ENCODE measurements at regions not wholly inside any gene's neighbourhood (a gene's known extent, or its start where the extent isn't known, plus 50 kb on each side); places are given as distances from the start of the nearest gene placed in this dataset.

GRCh38 chr17:72571813-72572396 lies 451.1 kb downstream of the SOX9 start:
- TF ChIP-seq MYC (IDR thresholded peaks at IDR 0.05; ENCODE audit: low read depth, low read length) (no peak), CTCF (IDR thresholded peaks at IDR 0.05; ENCODE audit: extremely low read depth in 1 of 2, insufficient read depth in 1 of 2, low read depth in 1 of 2, low read length in 2 of 2) (no peak), POLR2A (IDR thresholded peaks at IDR 0.05; ENCODE audit: low read depth, low read length) (no peak), FOS (IDR thresholded peaks at IDR 0.05; ENCODE audit: borderline replicate concordance, insufficient read depth, low read length) (no peak), POLR2AphosphoS5 (IDR thresholded peaks at IDR 0.05; ENCODE audit: insufficient read depth, low read depth, low read length) (no peak)
